Naive B cell (primary cell): ENCODE measurements at regions not wholly inside any gene's neighbourhood (a gene's known extent, or its start where the extent isn't known, plus 50 kb on each side); places are given as distances from the start of the nearest gene placed in this dataset.
A peak's percentile ranks its signal among the peaks of the same experiment; 100 is the strongest.

Source experiments
- ATAC-seq, 2 donors: fragments of 150-1000 bp; cut with Tn5 transposase; 2 replicates each; pipeline ENCODE4 v1.10.0; 2021; ENCODE audit warnings: low read depth in 2 of 2, mild to moderate bottlenecking in 2 of 2, moderate library complexity in 2 of 2
- DNase-seq: peaks from one replicate; pipeline ENCODE4 v3.0.0; 2022
- H3K27ac Mint-ChIP-seq, 6 donors: one replicate each; pipeline ENCODE4 v1.8.0; 2020 to 2022; ENCODE audit warnings: mild to moderate bottlenecking in 6 of 6, mixed read lengths in 6 of 6, moderate library complexity in 5 of 6, inconsistent platforms in 2 of 6
- H3K27me3 Mint-ChIP-seq, 3 donors: one replicate each; pipeline ENCODE4 v1.8.0; 2021 to 2022; ENCODE audit warnings: mixed read lengths in 3 of 3, mild to moderate bottlenecking in 1 of 3
- H3K36me3 Mint-ChIP-seq, 2 donors: one replicate each; pipeline ENCODE4 v1.8.0; 2020 to 2022; ENCODE audit warnings: mixed read lengths in 2 of 2, inconsistent platforms in 1 of 2, mild to moderate bottlenecking in 1 of 2
- H3K4me1 Mint-ChIP-seq, 3 donors: one replicate each; pipeline ENCODE4 v1.8.0; 2020 to 2022; ENCODE audit warnings: mixed read lengths in 3 of 3, inconsistent platforms in 1 of 3, mild to moderate bottlenecking in 1 of 3, moderate library complexity in 1 of 3
- H3K4me3 Mint-ChIP-seq, 8 donors: one replicate each; pipeline ENCODE4 v1.8.0; 2020 to 2022; ENCODE audit warnings: mild to moderate bottlenecking in 8 of 8, mixed read lengths in 8 of 8, moderate library complexity in 8 of 8, inconsistent platforms in 2 of 8
- H3K9me3 Mint-ChIP-seq, 7 donors: one replicate each; pipeline ENCODE4 v1.8.0; 2020 to 2022; ENCODE audit warnings: mixed read lengths in 7 of 7, mild to moderate bottlenecking in 5 of 7, inconsistent platforms in 2 of 7, moderate library complexity in 1 of 7

- no peak overlapping the region for H3K4me3 Mint-ChIP-seq
- no peaks in the 10 kb centered on the region for H3K27me3 Mint-ChIP-seq
- no peak overlapping the region for H3K27ac Mint-ChIP-seq
- DNase-seq (no peak), ATAC-seq (no peak)
- H3K9me3 Mint-ChIP-seq = no peaks in the 10 kb centered on the region
- H3K36me3 Mint-ChIP-seq = no peaks in the 10 kb centered on the region
- no peaks in the 10 kb centered on the region for H3K4me1 Mint-ChIP-seq
Measured at GRCh38 chr3:151558661-151559060, 97.8 kb upstream of the IGSF10 start.

GRCh38 chr3:151557068-151557840, 96.4 kb upstream of the IGSF10 start:
- no peaks in the 10 kb centered on the region for H3K27me3 Mint-ChIP-seq
- no peaks in the 10 kb centered on the region for H3K4me1 Mint-ChIP-seq
- H3K27ac Mint-ChIP-seq = peak overlapping the region in 1 of 6 donors; percentile 58
- DNase-seq (no peak), ATAC-seq (no peak)
- H3K9me3 Mint-ChIP-seq = no peaks in the 10 kb centered on the region
- H3K4me3 Mint-ChIP-seq = no peak overlapping the region
- no peaks in the 10 kb centered on the region for H3K36me3 Mint-ChIP-seq

- DNase-seq = no peak
- H3K9me3 Mint-ChIP-seq = no peaks in the 10 kb centered on the region
- no peaks in the 10 kb centered on the region for H3K4me1 Mint-ChIP-seq
- no peak for ATAC-seq
- no peak overlapping the region for H3K4me3 Mint-ChIP-seq
- no peaks in the 10 kb centered on the region for H3K36me3 Mint-ChIP-seq
- no peak overlapping the region for H3K27ac Mint-ChIP-seq
- H3K27me3 Mint-ChIP-seq = no peaks in the 10 kb centered on the region
Measured at GRCh38 chr3:151556596-151556995, 95.7 kb upstream of the IGSF10 start.

- Mint-ChIP-seq H3K27me3 (peaks cover 0 to 6% (median 0%) of the 10 kb centered on the region in 3 donors), H3K27ac (no peak overlapping the region), H3K4me3 (peak overlapping the region in 1 of 8 donors; percentile 31), H3K36me3 (no peaks in the 10 kb centered on the region), H3K9me3 (no peaks in the 10 kb centered on the region), H3K4me1 (no peaks in the 10 kb centered on the region)
- DNase-seq (no peak), ATAC-seq (no peak)
Measured at GRCh38 chr3:151555523-151555922, 94.7 kb upstream of the IGSF10 start.

- DNase-seq = no peak
- Mint-ChIP-seq H3K36me3 (no peaks in the 10 kb centered on the region), H3K4me3 (no peak overlapping the region), H3K27ac (no peak overlapping the region), H3K4me1 (no peaks in the 10 kb centered on the region), H3K27me3 (peaks cover 0 to 6% (median 0%) of the 10 kb centered on the region in 3 donors), H3K9me3 (no peaks in the 10 kb centered on the region)
- no peak for ATAC-seq
Measured at GRCh38 chr3:151553888-151554287, 93.0 kb upstream of the IGSF10 start.

GRCh38 chr3:151552589-151552988, 91.7 kb upstream of the IGSF10 start:
- no peaks in the 10 kb centered on the region for H3K36me3 Mint-ChIP-seq
- no peak overlapping the region for H3K27ac Mint-ChIP-seq
- H3K9me3 Mint-ChIP-seq = no peaks in the 10 kb centered on the region
- H3K4me3 Mint-ChIP-seq = no peak overlapping the region
- no peaks in the 10 kb centered on the region for H3K4me1 Mint-ChIP-seq
- DNase-seq = no peak
- H3K27me3 Mint-ChIP-seq = peaks cover 0 to 6% (median 0%) of the 10 kb centered on the region in 3 donors
- ATAC-seq = no peak

GRCh38 chr3:151550642-151551041, 89.8 kb upstream of the IGSF10 start:
- H3K9me3 Mint-ChIP-seq = no peaks in the 10 kb centered on the region
- H3K4me3 Mint-ChIP-seq = no peak overlapping the region
- no peaks in the 10 kb centered on the region for H3K36me3 Mint-ChIP-seq
- H3K27me3 Mint-ChIP-seq = peaks cover 0 to 6% (median 0%) of the 10 kb centered on the region in 3 donors
- H3K27ac Mint-ChIP-seq = no peak overlapping the region
- H3K4me1 Mint-ChIP-seq = no peaks in the 10 kb centered on the region
- DNase-seq = no peak
- no peak for ATAC-seq

GRCh38 chr3:151550025-151550618, 89.3 kb upstream of the IGSF10 start:
- ATAC-seq = no peak
- Mint-ChIP-seq H3K27ac (no peak overlapping the region), H3K4me3 (no peak overlapping the region), H3K9me3 (no peaks in the 10 kb centered on the region), H3K27me3 (peaks cover 0 to 6% (median 0%) of the 10 kb centered on the region in 3 donors), H3K4me1 (no peaks in the 10 kb centered on the region), H3K36me3 (no peaks in the 10 kb centered on the region)
- DNase-seq = no peak

- Mint-ChIP-seq H3K4me3 (no peak overlapping the region), H3K27ac (no peak overlapping the region), H3K27me3 (peaks cover 0 to 6% (median 0%) of the 10 kb centered on the region in 3 donors), H3K36me3 (no peaks in the 10 kb centered on the region), H3K9me3 (no peaks in the 10 kb centered on the region), H3K4me1 (peaks cover 0 to 4% (median 0%) of the 10 kb centered on the region in 3 donors)
- ATAC-seq (no peak), DNase-seq (no peak)
Measured at GRCh38 chr3:151548195-151548594, 87.3 kb upstream of the IGSF10 start.

- ATAC-seq = no peak
- DNase-seq = no peak
- Mint-ChIP-seq H3K4me3 (no peak overlapping the region), H3K4me1 (peaks cover 0 to 4% (median 0%) of the 10 kb centered on the region in 3 donors), H3K36me3 (no peaks in the 10 kb centered on the region), H3K9me3 (no peaks in the 10 kb centered on the region), H3K27ac (no peak overlapping the region), H3K27me3 (no peaks in the 10 kb centered on the region)
Measured at GRCh38 chr3:151544164-151544548, 83.3 kb upstream of the IGSF10 start.

GRCh38 chr3:151541178-151541577, 80.3 kb upstream of the IGSF10 start:
- Mint-ChIP-seq H3K27me3 (no peaks in the 10 kb centered on the region), H3K4me3 (no peak overlapping the region), H3K27ac (no peak overlapping the region), H3K4me1 (peaks cover 0 to 4% (median 0%) of the 10 kb centered on the region in 3 donors), H3K9me3 (no peaks in the 10 kb centered on the region), H3K36me3 (no peaks in the 10 kb centered on the region)
- ATAC-seq (no peak), DNase-seq (no peak)

GRCh38 chr3:151539599-151539998, 78.7 kb upstream of the IGSF10 start:
- H3K36me3 Mint-ChIP-seq = no peaks in the 10 kb centered on the region
- H3K4me3 Mint-ChIP-seq = no peak overlapping the region
- DNase-seq = no peak
- peak overlapping the region in 1 of 6 donors; percentile 19 for H3K27ac Mint-ChIP-seq
- peaks cover 0 to 4% (median 0%) of the 10 kb centered on the region in 3 donors for H3K4me1 Mint-ChIP-seq
- no peaks in the 10 kb centered on the region for H3K9me3 Mint-ChIP-seq
- H3K27me3 Mint-ChIP-seq = no peaks in the 10 kb centered on the region
- no peak for ATAC-seq

- Mint-ChIP-seq H3K4me1 (no peaks in the 10 kb centered on the region), H3K27me3 (no peaks in the 10 kb centered on the region), H3K4me3 (no peak overlapping the region), H3K36me3 (no peaks in the 10 kb centered on the region), H3K9me3 (peaks cover 0 to 3% (median 0%) of the 10 kb centered on the region in 7 donors), H3K27ac (no peak overlapping the region)
- DNase-seq (no peak), ATAC-seq (no peak)
Measured at GRCh38 chr3:151538456-151539393, 77.9 kb upstream of the IGSF10 start.
